RKO (cell line): ENCODE measurements at regions not wholly inside any gene's neighbourhood (a gene's known extent, or its start where the extent isn't known, plus 50 kb on each side); places are given as distances from the start of the nearest gene placed in this dataset.

Experiments
- DNase-seq: peaks from one replicate; pipeline ENCODE4 v3.0.0-alpha.2; 2016; ENCODE audit warnings: low spot score

DNA sequence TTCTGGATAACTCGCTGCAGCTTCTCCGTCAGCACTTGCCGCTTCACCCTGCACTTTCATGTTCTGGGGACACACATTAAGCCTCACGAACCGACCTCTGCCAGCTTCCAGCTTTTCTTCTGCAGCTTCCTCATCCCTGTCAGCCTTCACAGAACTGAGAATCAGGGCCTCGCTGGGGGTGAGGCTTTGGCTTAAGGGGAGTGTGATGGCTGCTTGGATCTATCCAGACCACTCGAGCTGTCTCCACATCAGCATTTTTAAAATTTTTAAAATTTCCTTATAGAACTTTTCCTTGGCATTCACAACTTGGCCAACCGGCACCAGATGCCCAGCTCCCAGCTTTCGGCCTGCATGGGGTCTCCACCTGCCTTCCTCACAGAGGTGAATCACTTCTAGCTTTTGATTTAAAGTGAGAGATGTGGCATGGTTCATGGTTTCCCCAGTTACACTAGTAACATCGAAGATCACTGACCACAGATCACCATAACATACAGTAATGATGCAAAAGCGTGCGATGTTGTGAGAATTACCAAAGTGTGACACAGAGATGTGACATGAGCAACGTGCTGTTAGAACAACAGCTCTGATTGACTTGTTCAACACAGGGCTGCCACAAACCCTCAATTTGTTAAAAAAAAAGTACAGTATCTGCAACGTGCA, 139.1 kb upstream of the C14orf180 start:
- no peak for DNase-seq

DNA sequence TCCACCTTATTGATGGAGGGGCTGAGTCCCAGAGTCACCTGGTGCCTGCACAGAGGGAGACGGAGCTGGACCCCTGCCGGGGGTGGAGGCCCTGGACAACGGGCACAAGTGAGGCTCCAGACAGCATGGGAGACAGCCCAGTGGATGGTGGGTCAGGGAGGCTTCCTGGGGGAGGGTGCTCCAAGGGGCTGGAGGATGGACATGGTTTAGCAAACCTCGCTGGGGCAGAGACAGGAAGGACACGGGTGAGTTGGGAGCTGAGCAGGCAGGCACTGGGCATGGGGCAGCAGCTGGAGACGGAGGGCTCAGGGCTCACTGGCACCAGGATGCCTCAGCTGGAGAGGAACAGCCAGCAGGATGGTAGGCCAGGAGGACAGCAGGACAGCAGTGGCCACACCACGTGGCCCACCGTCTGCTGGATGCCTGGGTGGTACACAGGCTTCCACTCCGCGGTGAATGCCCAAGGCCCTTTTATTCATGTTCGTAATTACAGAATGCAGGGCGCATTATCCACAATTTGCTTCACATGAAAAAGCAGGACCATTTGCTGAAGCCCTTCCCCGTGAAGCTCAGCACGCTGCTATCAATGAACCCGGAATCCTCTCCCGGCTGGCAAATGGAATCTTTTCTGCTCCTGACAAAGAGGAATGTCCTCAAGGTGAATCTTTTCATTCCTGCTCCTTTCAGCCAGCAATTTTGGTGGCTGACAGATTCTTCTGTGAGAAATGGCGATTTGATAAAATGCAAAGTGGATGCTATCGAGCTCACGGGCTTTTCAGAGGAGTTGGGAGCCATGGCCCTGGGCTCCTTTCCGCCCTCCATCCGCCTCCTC, 138.1 kb upstream of the C14orf180 start:
- no peak for DNase-seq

DNA sequence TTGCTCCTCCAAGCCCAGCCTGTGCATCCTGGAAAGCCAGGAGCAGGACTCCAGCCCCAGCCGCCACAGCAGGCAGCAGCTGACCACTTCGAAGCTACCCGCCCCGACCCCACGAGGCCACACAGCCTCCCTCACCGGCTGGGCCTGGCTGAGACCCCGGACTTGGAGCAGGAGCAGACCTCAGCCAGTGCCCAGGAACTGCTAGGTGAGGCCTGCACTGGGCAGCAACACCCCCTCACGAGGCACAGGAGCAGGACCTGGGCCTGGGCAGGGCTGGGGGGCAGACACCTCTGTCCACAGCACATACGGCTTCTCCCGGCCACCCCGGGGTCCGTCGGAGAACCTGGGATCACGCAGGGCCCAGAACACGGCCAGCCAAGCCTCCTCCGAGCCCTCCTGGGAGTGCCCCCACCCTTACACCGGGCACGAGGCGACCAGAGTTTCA, 137.4 kb upstream of the C14orf180 start:
- no peak for DNase-seq

DNA sequence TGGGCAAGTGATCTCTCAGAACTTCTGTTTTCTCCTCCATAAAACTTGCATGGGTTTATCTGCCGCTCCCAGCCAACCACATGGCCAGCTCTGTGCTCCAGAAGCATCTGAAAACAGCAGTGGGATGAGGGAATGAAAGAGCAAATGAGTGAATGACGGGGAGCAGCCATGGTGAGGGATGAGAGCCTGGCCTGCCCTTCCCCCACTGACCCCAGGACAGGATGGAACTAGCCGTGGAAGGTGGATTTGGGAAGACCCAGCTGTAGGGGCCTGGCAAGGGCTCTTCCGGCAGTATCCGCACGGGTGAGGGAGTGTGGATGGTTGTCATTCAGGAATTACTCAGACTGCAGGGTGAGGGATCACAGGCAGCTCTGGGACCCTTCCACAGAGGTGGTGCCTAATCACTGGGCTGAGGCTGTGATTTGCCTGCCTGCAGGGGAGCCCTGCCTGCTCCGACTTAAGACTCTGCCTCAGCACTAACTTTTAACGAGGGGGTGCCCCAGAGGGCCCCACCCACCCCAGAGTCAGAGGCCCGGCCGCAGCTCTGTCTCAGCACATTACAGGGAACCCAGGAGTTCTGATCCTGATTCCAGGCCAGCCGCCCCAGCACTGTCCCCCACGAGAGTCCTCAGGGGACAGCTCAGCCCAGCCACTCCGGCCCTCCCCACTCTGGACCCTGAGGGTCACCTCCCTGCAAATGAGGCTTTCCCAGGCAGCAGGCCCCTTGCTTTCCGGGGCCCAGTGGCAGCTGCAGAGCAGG, 136.8 kb upstream of the C14orf180 start:
- DNase-seq, result no peak

DNA sequence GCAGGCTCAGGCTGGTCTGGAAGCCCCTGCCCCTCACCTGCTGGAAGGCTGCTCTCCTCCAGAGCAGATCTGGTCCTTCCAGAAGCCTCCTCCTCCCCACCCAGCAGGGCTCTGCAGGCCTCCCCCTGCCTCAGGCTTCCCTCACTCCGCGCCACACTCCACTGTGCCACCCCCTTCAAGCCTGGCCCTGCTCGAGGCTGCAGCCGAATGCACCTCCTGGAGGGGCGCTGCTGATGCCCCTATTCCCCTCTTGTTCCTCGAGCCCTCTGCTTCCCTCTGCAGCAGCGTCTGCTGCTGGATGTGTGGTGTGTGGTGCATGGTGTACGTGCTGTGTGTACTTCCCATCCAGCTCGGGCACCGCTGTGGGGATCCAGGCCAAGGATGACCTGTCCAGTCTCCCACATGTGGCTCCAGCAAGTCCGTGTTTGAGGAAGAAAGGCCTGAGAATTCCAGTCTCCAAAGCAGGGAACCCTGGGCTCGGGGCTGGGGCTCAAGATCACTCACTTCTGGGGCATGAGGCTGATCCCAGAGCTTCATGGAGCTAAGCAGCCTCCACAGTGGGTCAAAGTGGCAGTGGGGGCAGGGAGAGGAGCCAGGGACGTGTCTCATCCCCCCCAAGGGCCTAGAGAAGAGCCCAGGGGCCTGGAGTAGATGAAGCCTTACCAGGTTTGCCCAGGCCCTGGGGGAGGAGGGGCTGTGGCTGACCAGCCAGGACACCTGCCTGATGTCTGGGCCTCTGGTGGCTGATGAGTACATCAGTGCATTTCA, 136.0 kb upstream of the C14orf180 start:
- DNase-seq, result no peak

DNA sequence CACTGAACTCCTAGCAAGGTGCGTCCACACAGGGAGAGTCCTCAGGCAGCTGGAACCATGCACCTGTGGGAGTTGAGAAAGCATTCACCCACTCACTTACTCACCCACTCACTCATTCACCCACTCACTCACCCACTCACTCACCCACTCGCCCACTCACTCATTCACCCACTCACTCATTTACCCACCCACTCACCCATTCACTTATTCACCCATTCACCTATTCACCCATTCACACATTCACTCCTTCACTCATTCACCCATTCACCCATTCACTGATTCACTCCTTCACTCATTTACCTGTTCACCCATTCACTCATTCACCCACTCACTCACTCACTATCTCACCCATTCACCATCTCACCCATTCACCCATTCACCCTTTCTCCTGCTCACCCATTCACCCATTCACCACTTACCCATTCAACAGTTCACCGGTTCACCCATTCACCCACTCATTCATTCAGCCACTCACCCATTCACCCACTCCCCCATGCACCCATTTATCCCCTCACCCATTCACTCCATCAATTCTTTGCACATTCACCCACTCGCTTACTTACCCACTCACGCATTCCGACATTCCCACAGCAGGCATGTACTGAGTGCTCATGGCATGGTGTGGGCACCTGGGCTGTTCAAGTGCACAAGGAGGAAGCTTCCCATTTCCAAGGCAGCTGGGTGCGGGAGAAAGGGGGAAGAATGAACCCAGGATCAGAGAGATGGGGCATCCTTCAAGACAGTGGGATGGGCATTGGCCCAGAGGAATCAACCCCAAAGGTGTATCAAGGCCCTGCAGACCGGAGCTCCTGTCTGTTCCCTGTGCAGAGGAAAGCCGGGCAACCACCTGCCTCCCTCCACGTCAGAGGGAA, 135.2 kb upstream of the C14orf180 start:
- no peak for DNase-seq

DNA sequence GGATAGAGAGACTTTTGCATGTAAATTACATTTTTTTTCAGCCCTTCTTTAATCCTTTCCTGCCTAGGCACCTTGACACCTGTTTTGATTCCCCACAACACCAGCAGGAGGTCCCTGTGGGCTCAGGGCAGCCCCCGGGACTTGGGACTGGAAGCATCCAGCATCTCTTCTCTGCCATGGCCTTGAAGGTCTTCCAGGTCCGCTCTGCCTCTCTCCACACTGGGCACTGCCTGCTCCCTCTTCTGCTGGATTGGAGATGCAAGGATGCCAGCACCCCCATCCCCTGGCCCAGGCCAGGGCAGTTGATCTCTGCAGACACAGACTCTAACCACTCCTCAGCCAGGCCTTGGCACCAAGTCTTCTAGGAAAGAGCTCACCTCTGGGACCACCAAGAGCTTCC, 134.5 kb upstream of the C14orf180 start:
- DNase-seq, result no peak

DNA sequence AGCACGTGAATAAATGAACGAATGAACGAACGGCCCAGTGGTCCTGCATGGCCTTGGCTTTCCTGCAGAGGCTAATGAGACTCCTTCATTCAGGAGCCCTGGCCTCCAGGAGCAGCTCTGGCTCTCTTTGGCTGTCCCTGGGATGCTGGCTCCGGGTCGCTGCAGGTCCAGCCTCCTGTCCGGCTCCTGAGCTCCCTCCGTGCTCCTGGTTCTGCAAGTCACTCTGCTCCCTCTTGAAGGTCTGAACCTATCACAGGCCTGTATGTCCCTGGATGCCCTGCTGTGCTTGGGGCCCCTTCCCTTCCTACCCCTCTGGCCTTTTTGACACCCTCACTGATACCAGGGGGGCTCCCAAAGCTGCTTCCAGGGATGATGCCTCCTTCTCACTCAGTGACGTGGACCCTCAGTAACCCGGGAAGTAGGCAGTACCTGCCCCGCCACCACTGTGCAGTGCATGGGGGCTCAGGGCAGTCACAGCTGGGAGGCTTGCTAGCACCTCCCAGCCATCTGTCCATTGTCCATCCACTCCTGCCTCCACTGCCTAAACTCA, 133.7 kb upstream of the C14orf180 start:
- no peak for DNase-seq

DNA sequence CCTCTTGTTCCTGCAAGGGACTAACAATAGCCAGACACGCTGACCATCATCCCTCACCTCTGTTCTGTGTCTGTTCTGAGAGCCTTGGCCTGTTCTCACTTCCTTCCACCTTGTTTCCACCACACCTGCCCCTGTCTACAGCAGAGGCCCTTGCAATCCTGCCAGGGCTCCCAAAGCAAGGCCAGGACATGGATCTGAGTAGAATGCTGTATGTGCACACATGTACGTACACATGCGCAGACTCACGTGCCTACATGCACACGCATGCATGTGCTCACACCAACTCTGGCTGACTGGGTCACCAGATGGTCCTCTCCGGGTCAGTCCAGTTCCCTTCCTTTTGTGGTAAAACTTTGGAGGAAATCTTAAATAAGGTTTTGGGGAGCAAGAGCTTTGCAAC, 133.0 kb upstream of the C14orf180 start:
- DNase-seq, result no peak

DNA sequence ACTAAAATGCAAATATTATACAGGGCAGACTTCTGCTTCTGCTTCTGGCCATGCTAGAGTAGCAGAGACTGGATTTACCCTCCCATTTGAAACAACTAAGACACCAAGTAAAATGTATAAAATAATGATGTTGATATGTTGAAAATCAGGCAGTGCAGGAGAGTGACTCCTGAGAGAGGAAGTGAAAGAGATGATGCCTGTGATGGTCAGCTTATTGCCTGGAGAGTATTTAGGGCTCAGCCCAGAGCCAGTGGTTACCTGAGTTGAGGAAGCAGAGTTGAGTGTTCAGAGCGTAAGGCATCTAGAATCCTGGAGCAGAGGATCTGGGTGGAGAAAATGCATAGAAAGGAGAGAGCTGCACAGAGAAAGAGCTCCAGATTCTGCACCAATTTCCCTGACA, 131.8 kb upstream of the C14orf180 start:
- no peak for DNase-seq

DNA sequence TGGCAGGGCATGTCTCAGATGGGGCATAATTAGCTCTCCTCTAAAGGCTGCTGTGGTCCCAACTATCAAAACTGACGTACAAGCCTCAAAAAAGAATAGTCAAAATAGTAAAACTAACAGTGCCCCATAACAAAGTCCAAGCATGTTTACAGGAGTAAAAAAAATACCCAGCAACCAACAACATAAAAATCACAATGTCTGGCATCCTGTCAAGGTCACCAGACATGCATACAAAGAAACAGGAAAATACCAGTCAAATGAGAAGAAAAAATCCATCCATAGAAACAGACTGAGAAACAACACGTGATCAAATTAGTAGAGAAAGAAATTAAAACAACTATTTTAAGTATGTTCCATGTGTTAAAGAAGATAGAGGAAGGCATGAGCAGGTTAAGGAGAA, 131.2 kb upstream of the C14orf180 start:
- DNase-seq, result no peak

DNA sequence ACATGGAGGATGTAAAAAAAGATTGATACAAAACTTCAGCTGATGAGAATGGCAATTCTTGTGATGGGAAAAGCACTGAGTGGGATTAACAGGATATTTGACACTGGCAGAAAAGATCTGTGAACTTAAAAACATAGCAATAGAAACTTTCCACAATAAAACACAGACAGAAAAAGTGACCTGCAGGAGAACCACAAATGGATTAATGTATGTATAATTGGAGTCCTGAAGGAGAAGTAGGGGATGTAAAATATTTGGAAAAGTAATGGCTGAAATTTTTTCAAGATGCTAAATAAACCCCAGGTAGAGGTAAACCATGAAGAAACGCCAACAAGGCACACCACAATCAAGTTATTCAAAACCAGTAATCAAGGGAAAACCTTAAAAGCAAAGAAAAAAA, 130.8 kb upstream of the C14orf180 start:
- DNase-seq, result no peak

DNA sequence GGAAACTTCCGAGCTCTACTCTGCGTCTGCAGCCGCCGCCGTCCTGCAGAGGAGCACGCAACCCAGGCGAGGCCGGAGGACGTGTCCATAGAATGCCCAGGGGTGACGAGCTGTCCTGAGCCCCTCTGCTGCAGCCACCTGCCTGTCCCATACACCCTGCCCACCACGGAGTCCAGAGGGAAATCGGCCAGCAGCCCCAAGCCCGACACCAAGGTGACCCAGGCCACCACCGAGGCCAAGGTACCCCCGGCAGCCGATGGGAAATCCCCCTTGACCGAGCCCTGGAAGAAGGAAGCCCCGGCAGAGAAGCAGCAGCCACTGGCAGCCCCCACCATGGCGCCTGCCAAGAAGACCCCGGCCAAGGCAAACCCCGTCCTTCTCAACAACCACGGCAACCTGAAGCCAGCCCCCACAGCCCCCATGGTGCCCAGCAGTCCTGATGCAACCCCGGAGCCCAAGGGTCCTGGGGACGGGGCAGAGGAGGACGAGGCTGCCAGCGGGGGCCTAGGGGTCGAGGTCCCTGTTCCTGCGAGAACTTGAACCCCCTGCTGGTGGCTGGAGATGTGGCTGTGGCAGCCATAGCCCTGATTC, 128.7 kb upstream of the C14orf180 start:
- no peak for DNase-seq

DNA sequence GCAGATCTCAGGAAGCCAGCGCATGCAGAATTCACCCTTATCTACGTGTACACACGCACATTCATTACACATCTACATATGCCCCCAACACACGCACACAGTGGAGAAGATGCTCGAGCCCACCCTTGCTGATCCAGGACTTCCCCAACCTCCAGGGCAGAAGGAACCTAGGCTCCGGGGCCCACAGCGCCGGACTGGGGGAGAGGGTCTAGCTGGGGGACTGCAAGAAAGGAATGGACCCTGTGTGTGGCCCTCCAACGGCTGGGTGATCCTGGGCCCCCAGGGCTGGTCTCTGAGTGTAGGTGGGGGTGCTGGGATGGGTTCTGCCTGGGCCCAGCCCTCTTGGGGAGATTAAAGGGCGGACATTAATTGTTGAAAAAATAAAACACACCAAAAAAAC, 128.1 kb upstream of the C14orf180 start:
- no peak for DNase-seq

DNA sequence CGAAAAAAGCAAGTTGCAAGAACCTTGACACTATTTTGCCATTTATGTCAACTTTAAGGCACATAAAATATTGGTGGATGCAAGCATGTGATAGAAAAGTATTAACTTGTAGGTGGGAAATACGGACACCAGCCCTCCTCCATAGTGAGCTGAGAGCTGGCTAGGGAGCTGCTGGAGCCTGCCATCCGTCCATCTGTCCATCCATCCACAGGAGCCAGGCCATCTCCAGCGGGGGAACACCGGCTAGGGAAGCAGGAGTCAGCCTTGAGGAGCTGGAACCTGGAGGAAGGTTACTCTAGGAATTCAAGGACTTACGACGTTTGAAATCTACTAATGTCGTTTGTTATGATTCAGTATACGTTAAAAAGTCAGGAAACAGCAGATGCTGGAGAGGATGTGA, 120.7 kb upstream of the C14orf180 start:
- DNase-seq, result no peak

DNA sequence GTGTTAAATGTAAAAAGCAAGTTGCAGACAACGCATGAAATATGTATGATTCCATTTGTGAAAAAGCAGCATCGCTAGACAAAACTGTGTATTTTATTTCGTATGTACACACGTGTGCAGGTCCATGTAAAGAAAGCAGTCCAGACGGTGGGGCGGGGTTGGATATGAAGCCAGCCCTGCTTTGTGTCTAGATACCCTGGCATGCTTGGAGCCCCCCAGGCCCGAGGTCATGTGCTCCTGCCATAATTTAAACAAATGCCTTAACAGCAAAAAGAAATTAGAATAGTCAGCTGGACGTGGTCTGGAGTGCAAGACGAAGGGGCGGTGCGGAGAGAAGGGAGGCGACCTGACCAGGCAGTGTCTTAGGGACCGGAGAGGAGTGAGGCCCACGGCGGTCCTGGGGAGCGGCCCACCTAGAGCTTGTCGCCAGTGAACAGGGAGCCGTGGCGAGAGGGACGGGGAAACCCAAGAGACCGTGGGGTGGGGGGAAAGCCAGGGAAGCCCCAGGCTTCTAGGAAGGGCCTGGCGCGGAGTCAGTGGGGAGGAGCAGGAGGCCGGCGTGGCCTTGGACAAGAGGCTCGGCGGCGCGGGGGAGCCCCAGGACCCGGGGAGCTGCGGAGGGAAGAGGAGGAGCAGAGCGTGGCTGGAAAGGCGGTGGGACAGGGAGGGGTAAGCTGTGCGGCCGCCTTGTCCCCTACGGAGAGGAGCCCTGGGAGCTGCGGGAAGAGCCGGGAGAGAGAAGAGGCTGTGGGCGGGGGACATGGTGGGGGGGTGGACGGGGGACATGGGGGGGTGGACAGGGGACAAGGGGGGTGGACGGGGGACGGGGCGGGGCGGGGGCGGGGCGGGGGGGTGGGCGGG, 118.5 kb upstream of the C14orf180 start:
- no peak for DNase-seq

DNA sequence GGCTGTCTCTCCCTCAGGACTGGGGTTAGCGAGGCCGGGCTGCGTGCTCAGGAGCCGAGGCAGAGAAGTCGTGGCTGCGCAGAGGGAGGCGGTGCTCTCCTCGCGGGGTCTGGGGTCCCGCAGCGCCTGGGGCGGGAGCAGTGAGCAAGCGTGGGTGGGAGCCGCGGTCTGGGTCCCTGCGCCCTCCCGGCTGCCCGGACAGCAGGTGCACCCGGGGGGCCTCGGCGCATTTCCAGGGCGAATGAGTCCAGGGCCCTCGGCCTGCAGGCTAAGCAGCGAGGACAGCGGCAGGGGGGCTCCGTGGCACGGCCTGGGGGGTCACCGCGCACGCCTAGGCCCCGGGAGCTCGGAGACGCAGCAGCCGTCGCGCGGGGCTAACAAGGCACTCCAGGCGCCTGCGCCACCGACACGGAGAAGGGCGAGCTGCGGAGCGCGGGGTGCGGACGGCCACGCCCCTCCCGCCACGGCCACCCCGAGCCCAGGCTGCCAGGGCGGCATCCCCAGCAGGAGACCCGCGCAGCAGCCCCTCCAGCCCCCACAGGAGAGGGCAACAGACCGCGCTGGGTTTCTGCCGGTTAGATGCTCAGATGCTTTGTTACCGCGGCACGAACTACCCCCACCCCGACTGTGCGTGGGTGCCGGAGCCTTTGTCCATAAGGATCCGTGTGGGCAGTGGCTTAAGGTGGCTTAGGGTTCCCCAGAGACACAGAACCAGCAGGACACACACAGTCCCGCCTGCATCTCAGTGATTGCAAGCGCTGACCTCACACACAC, 117.7 kb upstream of the C14orf180 start:
- no peak for DNase-seq
